HG03066 (cell line): ENCODE measurements at regions not wholly inside any gene's neighbourhood (a gene's known extent, or its start where the extent isn't known, plus 50 kb on each side); places are given as distances from the start of the nearest gene placed in this dataset.

Experiments used
- ATAC-seq: cut with Tn5 transposase; IDR thresholded peaks from one replicate; pipeline ENCODE4 v1.9.1; 2021; ENCODE audit warnings: low read depth; ENCODE audit not compliant: unreplicated experiment

DNA sequence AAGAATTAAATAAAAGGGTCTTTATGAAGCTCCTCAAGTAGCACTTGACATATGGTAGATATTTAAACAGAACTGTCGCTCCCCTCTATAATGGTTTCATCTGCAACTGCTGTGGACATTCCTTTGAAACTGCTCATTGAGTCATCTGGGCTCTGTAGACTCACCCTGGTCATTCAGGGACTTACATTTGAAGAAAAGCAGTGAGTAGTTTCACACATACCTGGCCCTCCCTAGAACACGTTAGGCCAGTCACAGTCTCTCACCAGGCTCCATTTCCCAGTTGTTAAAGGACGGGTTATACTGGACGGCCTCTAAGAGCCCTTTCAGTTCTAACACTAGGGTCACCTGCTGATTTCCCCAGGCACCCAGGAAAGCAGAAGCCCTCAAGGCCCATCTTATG, 217.0 kb downstream of the BCL11B start:
- ATAC-seq, result no peak

- ATAC-seq, result no peak
These were observed 216.2 kb downstream of the BCL11B start for GRCh38 chr14:99055816-99056215.

DNA sequence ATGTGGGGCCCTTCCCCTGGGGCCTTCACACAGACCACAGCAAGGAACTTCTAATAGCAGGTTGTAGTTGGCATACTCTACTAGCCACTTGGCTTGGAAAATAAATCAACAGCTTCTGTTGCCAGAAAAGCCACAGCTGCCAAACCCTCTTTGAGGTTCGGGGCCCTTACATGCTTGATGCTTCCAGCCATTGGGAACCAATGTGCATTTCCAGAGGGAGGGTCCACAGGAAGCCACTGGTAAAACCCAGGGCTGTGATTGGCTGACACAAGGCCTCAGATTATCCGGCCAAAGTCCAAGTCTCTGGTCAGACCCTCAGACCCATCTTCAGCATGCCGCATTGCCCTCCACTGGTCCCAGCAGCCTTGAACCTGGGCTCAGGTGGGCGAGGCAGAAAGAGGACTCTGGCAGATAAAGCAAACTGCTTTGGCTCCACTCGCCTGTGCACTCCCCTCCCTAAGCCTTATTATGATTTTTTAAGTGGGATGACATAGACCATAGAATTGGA, 214.4 kb downstream of the BCL11B start:
- ATAC-seq, result no peak

GRCh38 chr14:99058542-99058941, 213.5 kb downstream of the BCL11B start:
- ATAC-seq, result no peak

- no peak for ATAC-seq
These were observed 209.8 kb downstream of the BCL11B start for GRCh38 chr14:99062216-99062615.

DNA sequence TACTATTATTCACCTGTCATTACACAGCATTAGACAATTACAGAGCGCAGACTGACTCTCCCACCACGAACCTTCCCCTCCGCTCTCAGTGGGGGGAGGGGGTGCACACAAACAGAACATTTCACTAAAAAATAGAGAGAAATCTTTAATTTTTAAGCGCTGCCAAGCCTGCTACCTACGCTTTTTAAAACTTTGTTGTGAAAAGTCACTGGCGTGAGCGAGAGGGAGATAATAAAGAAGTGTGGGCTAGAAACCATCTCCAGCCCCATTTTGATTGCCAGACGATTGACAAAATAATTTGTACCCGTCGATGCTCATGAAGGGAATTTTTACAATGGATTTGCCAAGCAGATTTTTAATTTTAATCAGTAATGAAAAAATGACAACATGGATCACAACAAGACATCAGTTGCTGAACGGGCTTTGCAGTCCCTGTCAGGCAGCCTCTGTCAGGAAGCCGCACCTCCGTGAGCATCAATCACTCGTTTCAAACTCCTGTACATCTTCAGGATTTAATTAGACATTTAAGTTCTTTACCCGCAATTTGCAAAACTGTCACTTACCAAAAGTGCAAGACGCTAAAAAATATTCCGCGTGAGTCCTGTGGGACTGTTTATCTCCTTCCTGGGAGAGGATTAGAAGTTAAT, 209.1 kb downstream of the BCL11B start:
- ATAC-seq, result no peak

DNA sequence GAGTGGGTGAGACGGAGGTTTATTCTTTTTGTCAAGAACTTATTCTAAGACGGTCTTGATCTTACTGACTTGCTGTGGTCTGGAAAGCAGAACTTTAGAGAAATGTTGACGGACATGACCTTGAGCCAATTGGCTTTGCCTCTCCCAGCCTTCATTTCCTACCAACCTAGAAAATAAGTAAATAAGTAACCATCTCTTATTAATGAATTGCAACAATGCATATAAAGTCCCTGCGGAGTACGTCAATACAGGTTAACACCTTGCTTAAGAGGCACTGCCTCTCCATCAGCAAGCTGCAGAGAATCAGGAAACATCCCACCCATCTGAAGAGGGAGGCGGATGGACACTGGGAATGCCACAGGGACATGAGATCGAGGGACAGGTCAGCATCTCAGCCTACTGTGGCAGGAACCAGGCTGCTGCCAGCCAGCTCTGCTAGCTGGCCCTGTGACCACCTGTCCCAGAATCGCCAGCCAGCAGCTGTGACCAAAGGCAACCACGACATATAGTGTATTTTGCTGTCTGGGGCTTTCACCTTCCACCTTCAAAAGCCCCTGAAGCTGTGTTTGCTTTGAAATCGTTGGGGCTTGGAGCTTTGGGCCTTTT, 208.3 kb downstream of the BCL11B start:
- no peak for ATAC-seq

GRCh38 chr14:99064262-99064954, 207.6 kb downstream of the BCL11B start:
- no peak for ATAC-seq

DNA sequence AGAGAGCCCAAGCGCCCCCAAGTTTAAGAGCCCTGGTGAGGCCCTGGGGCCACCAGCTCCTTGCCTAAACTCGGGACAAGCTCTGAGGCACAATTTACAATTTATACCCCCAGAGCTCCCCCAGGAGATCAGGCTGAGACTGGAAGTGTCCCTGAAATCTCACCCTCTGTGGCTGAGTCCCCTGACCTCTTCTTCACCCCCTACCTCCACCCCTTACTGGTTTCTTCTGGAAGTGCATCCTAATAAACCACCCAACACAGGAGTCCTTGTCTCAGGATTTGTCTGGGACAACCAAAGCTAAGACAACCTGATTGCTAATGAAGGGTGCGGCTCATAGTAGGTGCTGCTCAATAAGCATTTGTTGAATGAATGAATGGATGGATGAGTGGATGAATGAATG, 206.4 kb downstream of the BCL11B start:
- no peak for ATAC-seq

DNA sequence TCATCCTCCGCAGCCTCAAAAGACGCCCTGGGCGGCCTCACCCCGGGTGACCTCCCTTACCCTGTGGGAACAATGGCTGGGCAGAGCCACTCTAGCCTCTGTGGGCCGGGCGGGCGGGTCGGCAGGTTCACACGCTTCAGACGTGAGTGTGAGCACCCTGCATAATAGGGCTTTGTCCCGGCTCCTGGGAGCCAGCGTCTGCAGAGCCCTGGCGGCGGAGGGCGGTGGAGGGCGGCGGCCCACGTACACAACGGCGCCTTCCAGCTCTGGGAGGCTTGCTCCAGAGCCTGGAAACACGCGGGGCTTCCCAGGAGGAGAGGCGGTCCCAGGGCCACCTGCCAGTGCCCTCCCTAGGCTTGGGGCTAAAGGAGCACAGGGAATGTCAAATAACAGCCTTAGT, 205.6 kb downstream of the BCL11B start:
- no peak for ATAC-seq

GRCh38 chr14:99067141-99067920, 204.7 kb downstream of the BCL11B start:
- no peak for ATAC-seq

DNA sequence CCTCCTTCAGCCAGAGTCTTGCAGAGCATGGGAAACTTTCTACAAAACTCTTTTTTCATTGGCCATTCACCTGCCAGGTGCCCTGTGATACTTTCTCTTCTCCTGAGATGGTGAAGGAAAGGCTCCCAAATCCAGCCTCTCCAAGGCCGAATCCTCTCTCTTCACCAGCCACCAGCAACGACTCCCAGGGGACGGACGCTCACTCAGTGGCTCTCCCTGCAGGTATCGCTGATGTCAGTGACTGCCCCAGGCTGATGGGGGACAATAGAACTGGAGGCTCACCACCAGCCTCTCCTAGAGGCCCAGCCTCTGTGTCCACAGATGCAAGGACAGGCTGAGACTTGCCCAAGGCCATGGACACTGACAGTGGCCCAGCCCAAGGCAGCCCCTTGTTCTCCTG, 204.1 kb downstream of the BCL11B start:
- no peak for ATAC-seq

DNA sequence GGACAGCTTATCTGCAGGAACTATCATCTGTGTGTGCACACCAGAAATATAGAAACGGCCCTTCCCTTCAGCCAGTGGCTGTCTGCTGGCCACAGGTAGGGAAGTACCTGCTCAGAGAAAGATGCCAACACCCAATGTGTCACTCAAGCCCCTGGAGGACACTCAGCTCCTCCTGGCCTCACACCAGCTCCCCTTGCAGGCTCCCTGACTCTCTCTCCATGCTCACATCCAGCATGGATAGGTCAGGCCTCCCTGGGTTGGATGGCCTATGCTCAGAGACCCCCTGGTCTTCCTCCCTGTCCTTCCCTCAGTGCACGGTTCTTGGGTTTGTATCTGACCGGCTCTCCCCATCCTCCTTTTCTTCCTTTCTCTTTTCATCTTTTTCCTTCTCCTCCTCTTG, 202.1 kb downstream of the BCL11B start:
- ATAC-seq, result no peak

- ATAC-seq, result no peak
These were observed 199.6 kb downstream of the BCL11B start for GRCh38 chr14:99072433-99072832.

DNA sequence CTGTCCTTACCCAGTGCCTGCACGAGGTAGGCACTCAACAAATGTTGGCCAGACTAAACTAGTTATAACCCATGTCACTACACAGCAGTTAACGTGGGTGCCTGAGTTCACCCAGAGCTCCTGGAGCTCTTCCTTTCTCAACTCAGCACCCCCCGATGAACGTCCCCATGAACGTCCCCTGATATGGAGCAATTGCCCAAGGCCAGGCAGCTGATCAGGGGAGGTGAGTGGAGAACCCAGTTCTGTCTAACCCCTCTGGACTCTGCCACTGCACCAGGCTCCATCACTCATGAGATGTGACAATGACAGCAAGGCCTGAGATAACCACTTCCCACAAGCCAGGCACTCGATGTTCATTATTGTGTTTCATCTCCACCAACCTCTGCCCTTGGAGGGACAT, 199.0 kb downstream of the BCL11B start:
- ATAC-seq, result no peak

DNA sequence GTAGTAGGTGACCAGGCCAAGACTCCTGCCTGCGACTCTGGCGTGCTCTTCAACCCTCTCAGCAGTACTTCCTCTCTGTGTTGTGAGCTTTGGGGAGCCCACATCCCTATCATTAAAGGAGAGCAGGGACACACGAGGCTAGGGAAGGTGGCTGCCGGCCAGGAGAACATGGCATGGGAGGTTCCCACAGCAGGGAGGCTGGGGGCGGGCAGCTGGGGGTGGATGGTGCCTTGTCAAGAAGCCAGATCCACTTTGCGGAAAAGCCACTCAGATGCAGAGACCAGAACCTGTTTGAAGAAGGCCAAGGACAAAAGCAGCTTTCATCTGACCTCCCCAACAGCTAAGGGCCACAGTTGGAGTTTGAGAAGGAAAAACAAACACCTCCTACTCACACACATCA, 198.6 kb downstream of the BCL11B start:
- no peak for ATAC-seq

DNA sequence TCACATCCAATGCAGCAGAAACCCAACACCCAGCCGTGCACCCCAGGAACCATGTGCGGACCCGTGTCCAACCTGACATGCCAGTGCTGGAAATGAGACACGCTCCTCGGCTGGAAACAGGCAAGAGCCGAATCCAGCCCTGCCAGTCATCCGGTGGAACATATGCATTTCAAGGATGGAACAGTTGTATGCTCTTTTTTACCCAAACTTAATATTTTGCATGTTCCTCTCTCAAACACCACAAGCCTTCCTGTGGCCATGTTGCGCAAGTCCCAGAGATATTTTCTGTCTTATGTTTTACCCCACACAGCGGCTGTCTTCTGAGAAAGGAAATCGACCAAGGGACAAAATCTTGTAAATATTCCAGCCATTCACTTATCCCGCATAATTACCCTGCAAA, 196.9 kb downstream of the BCL11B start:
- no peak for ATAC-seq

DNA sequence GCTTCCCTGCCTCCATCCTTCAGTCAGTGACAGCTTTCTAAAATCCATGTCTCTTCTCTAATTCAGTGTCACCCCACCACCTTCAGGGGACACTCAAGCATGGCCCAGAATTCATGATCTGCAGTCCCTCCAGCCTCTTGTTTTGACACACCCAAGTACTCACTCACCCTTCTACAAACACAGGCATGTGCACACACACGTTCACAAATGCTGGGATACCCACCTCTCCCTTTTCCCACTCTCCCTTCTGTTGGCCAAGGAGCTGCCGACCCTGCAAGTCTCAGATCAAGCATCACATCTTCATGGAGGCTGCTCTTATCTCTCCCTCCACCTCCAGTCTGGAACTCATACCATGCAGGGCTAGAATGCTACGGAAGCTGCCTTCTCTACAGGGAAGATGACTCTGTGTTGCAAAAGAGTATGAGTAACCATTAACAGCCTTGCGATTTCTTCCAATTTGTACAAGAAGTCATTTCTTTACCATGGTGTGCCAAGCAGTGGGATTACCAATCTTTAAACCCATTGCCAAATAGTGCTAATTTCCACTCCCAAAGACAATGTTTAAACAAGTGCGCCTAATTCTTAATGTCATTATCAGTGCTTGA, 196.1 kb downstream of the BCL11B start:
- ATAC-seq, result no peak

- ATAC-seq, result no peak
These were observed 194.7 kb downstream of the BCL11B start for GRCh38 chr14:99077076-99077843.

DNA sequence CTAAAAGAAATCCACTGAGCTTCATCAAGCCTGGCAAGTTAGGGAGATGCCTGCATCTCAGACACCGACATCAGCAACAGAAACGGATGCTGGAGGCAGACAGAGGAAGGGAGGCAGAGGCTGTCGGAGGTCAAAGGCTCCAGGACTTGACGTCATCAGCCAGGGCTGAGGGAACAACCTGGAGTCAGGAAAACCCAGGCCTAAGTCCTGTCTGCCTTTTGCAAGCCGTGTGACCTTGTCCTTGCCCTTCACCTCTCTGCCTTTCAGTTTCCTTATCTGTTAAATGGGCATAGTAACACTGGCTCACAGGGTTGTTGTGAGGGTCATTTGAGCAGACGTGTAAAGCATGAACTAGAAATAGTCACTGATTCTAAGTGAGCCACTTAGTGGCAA, 194.2 kb downstream of the BCL11B start:
- no peak for ATAC-seq
